Right lobe of liver (tissue), 4 donors: ENCODE measurements at regions not wholly inside any gene's neighbourhood (a gene's known extent, or its start where the extent isn't known, plus 50 kb on each side); places are given as distances from the start of the nearest gene placed in this dataset.

Experiments used
- POLR2A ChIP-seq: fragments of 450-650 bp; IDR thresholded peaks from one replicate; pipeline ENCODE4 v1.6.1; 2017; ENCODE audit warnings: antibody characterized with exemption, mild to moderate bottlenecking
- TF ChIP-seq, protein P1 (sequence below), 4 donors: fragments of 200-600 bp in 3 of 4; fragments of 450-650 bp in 1 of 4; IDR thresholded peaks; one replicate each; pipeline versions ENCODE4 v1.5.1 to v1.8.0; 2016 to 2022; ENCODE audit warnings: antibody characterized with exemption in 4 of 4, mild to moderate bottlenecking in 2 of 4
- donor health status: DM: no; HTN: no; CAD: no.
- donor health status: DM: no; HTN: no; CAD: no.
- donor health status: DM: no; HTN: yes; CAD: no.

DNA sequence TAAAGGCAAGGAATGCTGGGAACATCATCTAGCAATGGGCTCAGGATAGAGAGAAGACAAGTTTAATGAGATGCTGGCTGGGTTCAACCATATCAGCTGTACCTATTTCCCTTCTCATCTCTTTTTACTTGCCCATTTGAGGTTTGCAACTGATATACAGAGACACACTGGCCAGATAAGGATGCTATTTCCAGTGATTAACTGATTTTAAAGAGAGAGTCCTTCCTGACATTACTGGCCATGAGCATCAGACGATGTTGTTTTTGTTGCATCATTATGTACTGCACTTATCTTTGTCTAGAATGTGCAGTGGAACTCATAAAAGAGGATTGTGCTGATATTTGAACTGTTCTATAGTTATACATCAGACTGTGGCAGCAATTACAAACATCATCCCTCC lies 252.7 kb downstream of the BTBD3 start:
- TF ChIP-seq POLR2A = no peak
- TF ChIP-seq, protein P1, sequence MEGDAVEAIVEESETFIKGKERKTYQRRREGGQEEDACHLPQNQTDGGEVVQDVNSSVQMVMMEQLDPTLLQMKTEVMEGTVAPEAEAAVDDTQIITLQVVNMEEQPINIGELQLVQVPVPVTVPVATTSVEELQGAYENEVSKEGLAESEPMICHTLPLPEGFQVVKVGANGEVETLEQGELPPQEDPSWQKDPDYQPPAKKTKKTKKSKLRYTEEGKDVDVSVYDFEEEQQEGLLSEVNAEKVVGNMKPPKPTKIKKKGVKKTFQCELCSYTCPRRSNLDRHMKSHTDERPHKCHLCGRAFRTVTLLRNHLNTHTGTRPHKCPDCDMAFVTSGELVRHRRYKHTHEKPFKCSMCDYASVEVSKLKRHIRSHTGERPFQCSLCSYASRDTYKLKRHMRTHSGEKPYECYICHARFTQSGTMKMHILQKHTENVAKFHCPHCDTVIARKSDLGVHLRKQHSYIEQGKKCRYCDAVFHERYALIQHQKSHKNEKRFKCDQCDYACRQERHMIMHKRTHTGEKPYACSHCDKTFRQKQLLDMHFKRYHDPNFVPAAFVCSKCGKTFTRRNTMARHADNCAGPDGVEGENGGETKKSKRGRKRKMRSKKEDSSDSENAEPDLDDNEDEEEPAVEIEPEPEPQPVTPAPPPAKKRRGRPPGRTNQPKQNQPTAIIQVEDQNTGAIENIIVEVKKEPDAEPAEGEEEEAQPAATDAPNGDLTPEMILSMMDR (IDR thresholded peaks at IDR 0.05) = no peak
